GM12878 (cell line): ENCODE measurements at regions not wholly inside any gene's neighbourhood (a gene's known extent, or its start where the extent isn't known, plus 50 kb on each side); places are given as distances from the start of the nearest gene placed in this dataset.

Source experiments
- ATAC-seq: fragments of 200-7000 bp; cut with Tn5 transposase; 3 replicates; pipeline ENCODE4 v1.9.1; 2020; ENCODE audit warnings: mild to moderate bottlenecking, moderate library complexity
- BruUV-seq: library from RNA; stranded (reverse); fragments of 400-500 nt; replicated peaks from 2 replicates; lab custom pipeline; 2021; lab: Mats Ljungman, UMichigan
- CTCF ChIA-PET: fragments of 300-600 bp; sonication (Branson Sonifier 250); formaldehyde crosslinking; extraction: SDS; loops from one replicate; lab custom pipeline; 2021; ENCODE audit warnings: inconsistent platforms; lab: Yijun Ruan, JAX
- POLR2A ChIA-PET: fragments of 350-600 bp; formaldehyde crosslinking; extraction: SDS; loops from one replicate; lab custom pipeline; 2021; ENCODE audit warnings: inconsistent platforms; lab: Charles Lee
- RAD21 ChIA-PET: fragments of 300-600 bp; sonication (Branson Sonifier 250); formaldehyde crosslinking; loops from one replicate; lab custom pipeline; 2023; ENCODE audit warnings: antibody characterized with exemption; ENCODE audit not compliant: unreplicated experiment; lab: Charles Lee
- SMC1A ChIA-PET: fragments of 300-600 bp; sonication (Branson Sonifier 250); formaldehyde crosslinking; loops from one replicate; lab custom pipeline; 2023; ENCODE audit not compliant: unreplicated experiment, uncharacterized antibody; lab: Charles Lee
- DNase-seq: peaks from one replicate; pipeline ENCODE4 v3.0.0-alpha.2; 2011; ENCODE audit warnings: low read depth, low spot score
- FAIRE-seq: peaks from 3 replicates; lab custom pipeline; 2011; peaks lifted over from hg19 to GRCh38; lab: Jason Lieb, UNC
- H2AFZ ChIP-seq: 2 replicates; pipeline ENCODE4 v1.6.0; 2011; ENCODE audit warnings: low read depth, low read length, control low read depth; ENCODE audit not compliant: control insufficient read depth
- H3K27ac ChIP-seq: 2 replicates; pipeline ENCODE4 v1.5.1; 2011; ENCODE audit warnings: control low read depth; ENCODE audit not compliant: control insufficient read depth, insufficient read depth
- H3K27me3 ChIP-seq, 2 experiments: replicated peaks in 1 of 2; 2 replicates each; pipeline versions ENCODE4 v1.6.0 to v1.6.1; 2011; ENCODE audit warnings: low read length in 1 of 2; ENCODE audit not compliant: control insufficient read depth in 2 of 2, insufficient read depth in 2 of 2
- H3K36me3 ChIP-seq, 2 experiments: 2 replicates each; pipeline ENCODE4 v1.5.1; 2011; ENCODE audit warnings: low read length in 1 of 2; ENCODE audit not compliant: control insufficient read depth in 2 of 2, insufficient read depth in 2 of 2
- H3K4me1 ChIP-seq: 2 replicates; pipeline ENCODE4 v1.6.1; 2011; ENCODE audit warnings: mild to moderate bottlenecking, low read length, moderate library complexity, mixed read lengths; ENCODE audit not compliant: control insufficient read depth, insufficient read depth
- H3K4me2 ChIP-seq: 2 replicates; pipeline ENCODE4 v1.6.0; 2011; ENCODE audit warnings: control low read depth; ENCODE audit not compliant: control insufficient read depth, insufficient read depth
- H3K4me3 ChIP-seq: fragments of 200-600 bp; sonication (generic); 2 replicates; pipeline ENCODE4 v1.5.1; 2016
- H3K79me2 ChIP-seq: 2 replicates; pipeline ENCODE4 v1.6.0; 2011; ENCODE audit warnings: low read length; ENCODE audit not compliant: control insufficient read depth, insufficient read depth
- H3K9ac ChIP-seq: 2 replicates; pipeline ENCODE4 v1.8.0; 2011; ENCODE audit warnings: low read length, control low read depth, mixed read lengths; ENCODE audit not compliant: control insufficient read depth, insufficient read depth
- H3K9me3 ChIP-seq: replicated peaks from 3 replicates; pipeline ENCODE4 v1.5.1; 2011; ENCODE audit warnings: mild to moderate bottlenecking, low read length; ENCODE audit not compliant: control insufficient read depth, insufficient read depth
- H4K20me1 ChIP-seq: 2 replicates; pipeline ENCODE4 v1.6.0; 2011; ENCODE audit not compliant: control insufficient read depth, insufficient read depth
- EED ChIP-seq: sonication (generic); IDR thresholded peaks from 2 replicates; pipeline ENCODE4 v1.6.1; 2016; ENCODE audit warnings: antibody characterized with exemption, low read depth
- EGR1 ChIP-seq, 2 experiments: IDR thresholded peaks; 1 replicate in 1 of 2; 2 replicates in 1 of 2; pipeline ENCODE4 v1.6.1; 2011 to 2012; ENCODE audit warnings: low read depth in 2 of 2, low read length in 2 of 2, borderline replicate concordance in 1 of 2, mild to moderate bottlenecking in 1 of 2, moderate library complexity in 1 of 2
- JUND ChIP-seq: IDR thresholded peaks from 2 replicates; pipeline ENCODE4 v1.6.1; 2012; ENCODE audit warnings: low read depth, mild to moderate bottlenecking, low read length, improper control_type of control experiment, moderate library complexity
- MEF2A ChIP-seq: IDR thresholded peaks from 2 replicates; pipeline ENCODE4 v1.6.1; 2011; ENCODE audit warnings: low read depth, mild to moderate bottlenecking, low read length, moderate library complexity; ENCODE audit not compliant: insufficient read depth
- MXI1 ChIP-seq: fragments of 150-350 bp; IDR thresholded peaks from 2 replicates; pipeline ENCODE4 v1.6.1; 2011; ENCODE audit warnings: low read depth, mild to moderate bottlenecking, inconsistent platforms, low read length, improper control_type of control experiment
- NBN ChIP-seq: fragments of 450-650 bp; IDR thresholded peaks from 2 replicates; pipeline ENCODE4 v1.6.1; 2016
- NFIC ChIP-seq: IDR thresholded peaks from 2 replicates; pipeline ENCODE4 v1.6.1; 2012; ENCODE audit warnings: low read depth, mild to moderate bottlenecking, inconsistent platforms, low read length, moderate library complexity
- PAX5 ChIP-seq: IDR thresholded peaks from 2 replicates; pipeline ENCODE4 v1.6.1; 2011; ENCODE audit warnings: low read depth, low read length, borderline replicate concordance
- RELB ChIP-seq: fragments of 450-650 bp; IDR thresholded peaks from 2 replicates; pipeline ENCODE4 v1.6.1; 2017; ENCODE audit warnings: low read depth, mild to moderate bottlenecking, moderate library complexity
- SMC3 ChIP-seq: IDR thresholded peaks from 2 replicates; pipeline ENCODE4 v1.6.1; 2011; ENCODE audit warnings: low read length, improper control_type of control experiment, borderline replicate concordance
- WRNIP1 ChIP-seq: IDR thresholded peaks from 2 replicates; pipeline ENCODE4 v1.6.1; 2011; ENCODE audit warnings: low read depth, low read length, improper control_type of control experiment, borderline replicate concordance
- ZNF384 ChIP-seq: IDR thresholded peaks from 2 replicates; pipeline ENCODE4 v1.6.1; 2012; ENCODE audit warnings: low read depth, mild to moderate bottlenecking, low read length, improper control_type of control experiment, borderline replicate concordance
- WGBS: methylation state at CpG from one replicate; pipeline ENCODE4 v1.1.6; 2016; ENCODE audit warnings: low lambda C conversion rate; ENCODE audit not compliant: insufficient replicate concordance, insufficient coverage; ENCODE audit errors: missing lambda C conversion rate; 5-methylcytosine and 5-hydroxymethylcytosine counted together
- in situ Hi-C: fragments of 300-500 bp; cut with MboI; formaldehyde crosslinking; loops from 9 replicates; pipeline ENCODE4 v1.14.3; 2018; ENCODE audit warnings: mixed read lengths
- intact Hi-C: fragments of 100-400 bp; cut with micrococcal nuclease; formaldehyde crosslinking; loops from one replicate; pipeline ENCODE4 v1.14.2; 2022; ENCODE audit not compliant: unreplicated experiment

- ATAC-seq (no peak; the same call in 2 of the 3 replicates), FAIRE-seq (no peak)
- SMC1A ChIA-PET = interaction anchor here (1.0 kb wide), 1 partner anchor 93 kb away, joined by 3 read pairs; no protein-coding TSS in a partner anchor
Measured at GRCh38 chr14:98103705-98104104, 1168.3 kb downstream of the BCL11B start.

More at GRCh38 chr14:98103705-98104104, 1168.3 kb downstream of the BCL11B start:
- H3K36me3 ChIP-seq = no peaks in the 10 kb centered on the region
- 21% methylated on average over 2 of the region's 2 CpGs for WGBS
- no TSS peak for BruUV-seq
- POLR2A ChIA-PET = no interaction called here
- RAD21 ChIA-PET = no interaction called here
- H3K27ac ChIP-seq = no peak overlapping the region
- no peaks in the 10 kb centered on the region for H3K4me1 ChIP-seq
- H3K79me2 ChIP-seq = no peaks in the 10 kb centered on the region
- no peak overlapping the region for H2AFZ ChIP-seq
- in situ Hi-C loops = no loop called here
- no peaks in the 10 kb centered on the region for H3K27me3 ChIP-seq
- CTCF ChIA-PET = no interaction called here
- no peak overlapping the region for H3K4me2 ChIP-seq
- intact Hi-C loops = no loop called here
- H3K9ac ChIP-seq = no peak overlapping the region
- no peaks in the 10 kb centered on the region for H4K20me1 ChIP-seq
- H3K4me3 ChIP-seq = no peak overlapping the region
- no peak for DNase-seq
- TF ChIP-seq JUND (no peak), NFIC (no peak), MEF2A (no peak), WRNIP1 (no peak), EGR1 (IDR thresholded peaks at IDR 0.05; ENCODE audit: borderline replicate concordance in 1 of 2, low read depth in 2 of 2, low read length in 2 of 2) (no peak), RELB (no peak), ZNF384 (no peak), MXI1 (no peak), PAX5 (no peak), EED (no peak), SMC3 (no peak), NBN (no peak)
- H3K9me3 ChIP-seq = no peaks in the 10 kb centered on the region
